ENCODE measurements at regions not wholly inside any gene's neighbourhood (a gene's known extent, or its start where the extent isn't known, plus 50 kb on each side); places are given as distances from the start of the nearest gene placed in this dataset.

DNA sequence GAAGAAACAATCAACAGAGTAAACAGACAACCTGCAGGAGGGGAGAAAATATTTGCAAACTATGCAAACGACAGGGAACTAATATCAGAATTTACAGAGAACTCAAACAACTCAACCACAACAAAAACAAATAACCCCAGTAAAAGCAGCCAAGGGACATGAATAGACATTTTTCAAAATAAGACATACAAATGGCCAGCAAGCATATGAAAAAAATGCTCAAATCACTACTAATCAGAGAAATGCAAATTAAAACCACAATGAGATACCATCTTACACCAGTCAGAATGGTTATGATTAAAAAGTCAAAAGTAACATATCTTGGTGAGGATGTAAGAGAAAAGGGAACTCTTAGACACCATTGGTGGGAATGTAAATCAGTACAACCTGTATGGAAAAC lies 215.0 kb downstream of the THBS2 start:
- no peak for TF ChIP-seq CTCF (IDR thresholded peaks at IDR 0.05; ENCODE audit: insufficient read depth, low read depth, low read length, missing control alignments)
- H3K4me3 ChIP-seq (ENCODE audit: low read depth, low read length) = no peak overlapping the region
- no peak for DNase-seq (ENCODE audit: low read depth)

GRCh38 chr6:169035385-169036240 lies 218.0 kb downstream of the THBS2 start:
- no peak for TF ChIP-seq CTCF (IDR thresholded peaks at IDR 0.05; ENCODE audit: insufficient read depth, low read depth, low read length, missing control alignments)
- no peak overlapping the region for H3K4me3 ChIP-seq (ENCODE audit: low read depth, low read length)
- no peak for DNase-seq (ENCODE audit: low read depth)

DNA sequence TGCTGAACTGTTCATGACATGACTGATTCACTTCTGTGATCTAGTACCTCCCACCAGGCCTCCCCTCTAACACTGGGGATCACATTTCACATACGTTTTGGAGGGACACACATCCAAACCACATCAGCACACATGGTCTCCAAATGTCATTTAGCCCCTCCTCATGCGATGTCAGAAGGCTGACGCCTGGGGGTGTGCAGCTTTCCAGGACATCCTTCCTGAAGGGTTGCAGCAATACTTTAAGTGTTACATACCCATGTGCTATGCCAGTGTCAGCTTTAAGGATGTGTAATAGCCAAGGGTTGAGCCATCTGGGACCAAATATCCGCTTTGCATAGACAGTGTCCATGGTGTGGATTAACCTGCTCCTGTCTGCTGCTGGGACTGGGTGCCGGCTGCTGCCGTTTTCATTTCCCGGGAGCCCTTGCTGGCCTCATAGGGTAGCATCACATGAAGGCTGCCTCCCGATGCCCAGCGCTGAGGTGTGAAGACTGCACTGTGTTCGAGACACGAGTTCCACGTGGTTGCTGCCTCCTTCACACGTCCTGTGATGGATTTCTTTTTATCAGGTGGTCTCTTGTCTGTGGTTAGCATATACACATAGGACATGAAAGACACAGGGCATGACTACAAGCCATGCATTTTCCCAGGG lies 219.0 kb downstream of the THBS2 start:
- TF ChIP-seq CTCF (IDR thresholded peaks at IDR 0.05; ENCODE audit: insufficient read depth, low read depth, low read length, missing control alignments) = no peak
- no peak for DNase-seq (ENCODE audit: low read depth)
- no peak overlapping the region for H3K4me3 ChIP-seq (ENCODE audit: low read depth, low read length)

GRCh38 chr6:169029861-169030260 lies 223.8 kb downstream of the THBS2 start:
- DNase-seq (ENCODE audit: low read depth) = no peak
- TF ChIP-seq CTCF (IDR thresholded peaks at IDR 0.05; ENCODE audit: insufficient read depth, low read depth, low read length, missing control alignments) = no peak
- H3K4me3 ChIP-seq (ENCODE audit: low read depth, low read length) = no peak overlapping the region

DNA sequence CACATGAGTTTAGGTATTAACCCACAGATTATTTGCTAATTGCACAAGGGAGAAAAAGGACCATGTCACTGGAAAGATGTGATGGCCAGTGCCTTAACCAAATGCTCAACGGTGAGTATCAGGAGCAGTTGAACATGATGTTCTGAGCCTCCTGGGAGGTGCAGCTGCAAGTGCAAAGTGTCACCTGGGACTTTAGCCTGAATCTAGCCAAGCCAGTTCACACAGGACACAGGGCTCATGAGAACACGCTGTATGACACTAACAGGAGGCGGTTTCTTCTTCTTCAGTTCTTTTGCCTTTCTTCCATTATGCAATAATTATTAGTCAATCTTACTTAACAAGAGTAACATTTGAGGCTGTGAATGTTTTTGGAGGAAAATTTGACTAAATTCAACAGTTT lies 225.3 kb downstream of the THBS2 start:
- no peak for TF ChIP-seq CTCF (IDR thresholded peaks at IDR 0.05; ENCODE audit: insufficient read depth, low read depth, low read length, missing control alignments)
- no peak overlapping the region for H3K4me3 ChIP-seq (ENCODE audit: low read depth, low read length)
- DNase-seq (ENCODE audit: low read depth) = no peak

DNA sequence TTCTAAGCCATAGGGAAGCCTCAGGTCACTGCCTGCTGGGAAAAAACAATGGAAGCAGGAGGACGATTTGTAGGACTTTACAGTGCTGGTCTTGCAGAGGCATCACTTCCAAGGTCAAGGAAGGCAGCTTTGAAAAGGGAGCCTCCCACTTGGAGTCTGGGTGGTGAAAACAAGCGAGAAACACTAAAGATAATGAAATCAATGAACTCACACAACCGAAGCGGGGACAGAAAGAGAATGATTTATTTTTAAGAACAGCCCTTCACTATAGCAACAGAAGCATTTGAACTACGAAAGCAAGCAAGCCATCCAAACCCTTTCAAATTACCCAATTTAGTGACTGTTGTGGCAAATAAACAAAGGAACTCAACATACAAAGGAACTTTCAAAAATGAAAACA lies 227.5 kb downstream of the THBS2 start:
- no peak for TF ChIP-seq CTCF (IDR thresholded peaks at IDR 0.05; ENCODE audit: insufficient read depth, low read depth, low read length, missing control alignments)
- H3K4me3 ChIP-seq (ENCODE audit: low read depth, low read length) = no peak overlapping the region
- no peak for DNase-seq (ENCODE audit: low read depth)
